Stimulated activated naive CD8-positive, alpha-beta T cell treated with anti-CD3 and anti-CD28 coated beads, Interleukin-15, Interleukin-2, amounts not matched to agents 100 U/mL and 50 U/mL, for 24 hours (primary cell): ENCODE measurements at regions not wholly inside any gene's neighbourhood (a gene's known extent, or its start where the extent isn't known, plus 50 kb on each side); places are given as distances from the start of the nearest gene placed in this dataset.

Experiments used
- ATAC-seq: fragments of 150-1000 bp; cut with Tn5 transposase; one replicate; pipeline ENCODE4 v1.10.0; 2021
- DNase-seq: peaks from one replicate; pipeline ENCODE4 v3.0.0; 2021

GRCh38 chr2:187936228-187936627 is 355.4 kb upstream of the GULP1 start:
- ATAC-seq (no peak), DNase-seq (no peak)

GRCh38 chr2:187939180-187939579 is 352.5 kb upstream of the GULP1 start:
- ATAC-seq (no peak), DNase-seq (no peak)

- ATAC-seq = no peak
- DNase-seq = no peak
These were observed 348.8 kb upstream of the GULP1 start for GRCh38 chr2:187942876-187943275.

- ATAC-seq = no peak
- no peak for DNase-seq
These were observed 347.8 kb upstream of the GULP1 start for GRCh38 chr2:187943772-187944369.

GRCh38 chr2:187949859-187950258 is 341.8 kb upstream of the GULP1 start:
- ATAC-seq = no peak
- no peak for DNase-seq

- ATAC-seq (no peak), DNase-seq (no peak)
These were observed 340.0 kb upstream of the GULP1 start for GRCh38 chr2:187951470-187952218.

- ATAC-seq (no peak), DNase-seq (no peak)
These were observed 334.7 kb upstream of the GULP1 start for GRCh38 chr2:187956906-187957534.

GRCh38 chr2:187959821-187960220 is 331.9 kb upstream of the GULP1 start:
- DNase-seq = no peak
- ATAC-seq = no peak

- ATAC-seq = no peak
- DNase-seq = no peak
These were observed 329.1 kb upstream of the GULP1 start for GRCh38 chr2:187962538-187962937.

GRCh38 chr2:187964746-187965145 is 326.9 kb upstream of the GULP1 start:
- no peak for DNase-seq
- no peak for ATAC-seq

- ATAC-seq (no peak), DNase-seq (no peak)
These were observed 324.8 kb upstream of the GULP1 start for GRCh38 chr2:187966924-187967323.

- no peak for ATAC-seq
- DNase-seq = no peak
These were observed 319.8 kb upstream of the GULP1 start for GRCh38 chr2:187971893-187972292.

- DNase-seq = no peak
- ATAC-seq = no peak
These were observed 315.3 kb upstream of the GULP1 start for GRCh38 chr2:187976259-187976985.

GRCh38 chr2:187976986-187977333 is 314.7 kb upstream of the GULP1 start:
- no peak for ATAC-seq
- DNase-seq = no peak

- no peak for DNase-seq
- ATAC-seq = no peak
These were observed 313.3 kb upstream of the GULP1 start for GRCh38 chr2:187978356-187978755.

GRCh38 chr2:187982668-187983067 is 309.0 kb upstream of the GULP1 start:
- DNase-seq = no peak
- no peak for ATAC-seq

- ATAC-seq = no peak
- DNase-seq = no peak
These were observed 306.5 kb upstream of the GULP1 start for GRCh38 chr2:187985195-187985594.

GRCh38 chr2:187985923-187986322 is 305.8 kb upstream of the GULP1 start:
- no peak for DNase-seq
- no peak for ATAC-seq

GRCh38 chr2:187986390-187987105 is 305.1 kb upstream of the GULP1 start:
- no peak for DNase-seq
- ATAC-seq = no peak

- no peak for DNase-seq
These were observed 303.3 kb upstream of the GULP1 start for GRCh38 chr2:187988348-187988747.

GRCh38 chr2:187989925-187990623 is 301.6 kb upstream of the GULP1 start:
- ATAC-seq (peak; percentile 64), DNase-seq (no peak)

More at GRCh38 chr2:187988348-187988747, 303.3 kb upstream of the GULP1 start:
- no peak for ATAC-seq

- DNase-seq (no peak), ATAC-seq (no peak)
These were observed 300.3 kb upstream of the GULP1 start for GRCh38 chr2:187991389-187991788.
